PC-9 (cell line): ENCODE measurements at regions not wholly inside any gene's neighbourhood (a gene's known extent, or its start where the extent isn't known, plus 50 kb on each side); places are given as distances from the start of the nearest gene placed in this dataset.

Experiments used
- BruUV-seq: library from RNA; stranded (reverse); fragments of 400-500 nt; replicated peaks from 2 replicates; lab custom pipeline; 2021; lab: Mats Ljungman, UMichigan
- CTCF ChIA-PET: fragments of 300-600 bp; sonication (Branson Sonifier 250); formaldehyde crosslinking; loops from one replicate; lab custom pipeline; 2022; ENCODE audit warnings: antibody characterized with exemption; lab: Charles Lee
- POLR2A ChIA-PET: fragments of 300-600 bp; sonication (Branson Sonifier 250); formaldehyde crosslinking; loops from one replicate; lab custom pipeline; 2022; ENCODE audit warnings: antibody characterized with exemption; ENCODE audit not compliant: unreplicated experiment; lab: Charles Lee
- DNase-seq, 2 experiments: peaks; one replicate each; pipeline versions ENCODE4 v3.0.0 to v3.0.0-alpha.2; 2015 to 2022; ENCODE audit warnings: mixed read lengths in 1 of 2
- H2AFZ ChIP-seq: fragments of 200-600 bp; sonication (generic); 2 replicates; pipeline ENCODE4 v1.8.1; 2017; ENCODE audit warnings: antibody characterized with exemption
- H3F3A ChIP-seq: fragments of 200-600 bp; sonication (generic); 2 replicates; pipeline ENCODE4 v1.8.1; 2017; ENCODE audit warnings: antibody characterized with exemption, mild to moderate bottlenecking, low read depth; ENCODE audit not compliant: insufficient read depth
- H3K27ac ChIP-seq: fragments of 200-600 bp; sonication (generic); 2 replicates; pipeline ENCODE4 v1.6.1; 2016; ENCODE audit warnings: mixed run types
- H3K27me3 ChIP-seq: fragments of 200-600 bp; sonication (generic); 2 replicates; pipeline ENCODE4 v1.6.1; 2016; ENCODE audit warnings: low read depth, mixed run types; ENCODE audit not compliant: insufficient read depth
- H3K36me3 ChIP-seq: fragments of 200-600 bp; sonication (generic); 2 replicates; pipeline ENCODE4 v1.6.1; 2016; ENCODE audit warnings: low read depth, mixed run types
- H3K4me1 ChIP-seq: fragments of 200-600 bp; sonication (generic); replicated peaks from 2 replicates; pipeline ENCODE4 v1.6.1; 2016; ENCODE audit warnings: mixed run types; ENCODE audit not compliant: insufficient read depth
- H3K4me2 ChIP-seq: fragments of 200-600 bp; sonication (generic); 2 replicates; pipeline ENCODE4 v1.6.1; 2017; ENCODE audit warnings: mixed run types
- H3K4me3 ChIP-seq: fragments of 200-600 bp; sonication (generic); 2 replicates; pipeline ENCODE4 v1.6.1; 2016; ENCODE audit warnings: mixed run types
- H3K79me2 ChIP-seq: fragments of 200-600 bp; sonication (generic); 2 replicates; pipeline ENCODE4 v1.6.1; 2017; ENCODE audit warnings: low read depth, mixed run types
- H3K9me2 ChIP-seq: fragments of 200-600 bp; sonication (generic); 2 replicates; pipeline ENCODE4 v1.8.1; 2017; ENCODE audit warnings: mild to moderate bottlenecking; ENCODE audit not compliant: insufficient read depth
- H3K9me3 ChIP-seq: fragments of 200-600 bp; sonication (generic); 2 replicates; pipeline ENCODE4 v1.8.1; 2016; ENCODE audit warnings: low read depth; ENCODE audit not compliant: insufficient read depth
- H4K20me1 ChIP-seq: fragments of 200-600 bp; sonication (generic); 2 replicates; pipeline ENCODE4 v1.8.1; 2017; ENCODE audit not compliant: insufficient read depth
- EZH2 ChIP-seq: fragments of 200-600 bp; sonication (generic); IDR thresholded peaks from 2 replicates; pipeline ENCODE4 v1.8.0; 2017; ENCODE audit warnings: antibody characterized with exemption, low read depth
- intact Hi-C: fragments of 100-400 bp; cut with micrococcal nuclease; formaldehyde crosslinking; loops from one replicate; pipeline ENCODE4 v1.10.0; 2022; ENCODE audit not compliant: unreplicated experiment
- TF ChIP-seq, protein P1 (sequence below): fragments of 200-600 bp; sonication (generic); conservative IDR thresholded peaks from 2 replicates; pipeline ENCODE4 v1.6.1; 2017; ENCODE audit warnings: mixed run types, antibody characterized with exemption, mild to moderate bottlenecking, moderate library complexity

DNA sequence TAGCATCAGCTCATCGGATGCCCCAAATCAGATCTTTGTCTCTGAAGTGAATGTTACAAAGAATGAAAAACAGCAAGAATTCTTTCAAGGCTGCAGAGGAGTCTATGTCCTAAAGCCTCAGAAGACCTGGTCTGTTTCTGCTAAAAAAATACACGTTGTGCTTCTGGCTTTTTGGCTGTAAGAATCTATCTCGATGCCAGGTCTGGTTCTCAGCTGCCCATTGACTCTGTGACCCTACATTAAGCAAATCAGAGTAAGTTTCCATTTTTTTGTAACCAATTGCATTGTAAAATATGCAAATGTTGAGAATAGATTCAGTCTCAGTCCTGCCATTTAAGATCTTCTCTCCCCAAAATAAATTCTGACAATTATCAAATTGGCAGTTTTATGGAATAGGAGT lies 705.4 kb downstream of the RFPL4B start:
- Histone ChIP-seq H3K79me2 (no peaks in the 10 kb centered on the region), H2AFZ (no peak overlapping the region), H3K9me2 (no peaks in the 10 kb centered on the region), H3K9me3 (0 out of 2 replicates have a peak, but pooled peaks cover 3% of the 10 kb centered on the region), H3K4me3 (no peak overlapping the region), H3K27me3 (no peaks in the 10 kb centered on the region), H3K27ac (no peak overlapping the region), H3K4me2 (no peak overlapping the region), H3F3A (no peaks in the 10 kb centered on the region), H3K36me3 (no peaks in the 10 kb centered on the region), H3K4me1 (peaks cover 6% of the 10 kb centered on the region; the same call in 1 of the 2 replicates), H4K20me1 (no peaks in the 10 kb centered on the region)
- TF ChIP-seq EZH2: no peak
- TF ChIP-seq, protein P1, sequence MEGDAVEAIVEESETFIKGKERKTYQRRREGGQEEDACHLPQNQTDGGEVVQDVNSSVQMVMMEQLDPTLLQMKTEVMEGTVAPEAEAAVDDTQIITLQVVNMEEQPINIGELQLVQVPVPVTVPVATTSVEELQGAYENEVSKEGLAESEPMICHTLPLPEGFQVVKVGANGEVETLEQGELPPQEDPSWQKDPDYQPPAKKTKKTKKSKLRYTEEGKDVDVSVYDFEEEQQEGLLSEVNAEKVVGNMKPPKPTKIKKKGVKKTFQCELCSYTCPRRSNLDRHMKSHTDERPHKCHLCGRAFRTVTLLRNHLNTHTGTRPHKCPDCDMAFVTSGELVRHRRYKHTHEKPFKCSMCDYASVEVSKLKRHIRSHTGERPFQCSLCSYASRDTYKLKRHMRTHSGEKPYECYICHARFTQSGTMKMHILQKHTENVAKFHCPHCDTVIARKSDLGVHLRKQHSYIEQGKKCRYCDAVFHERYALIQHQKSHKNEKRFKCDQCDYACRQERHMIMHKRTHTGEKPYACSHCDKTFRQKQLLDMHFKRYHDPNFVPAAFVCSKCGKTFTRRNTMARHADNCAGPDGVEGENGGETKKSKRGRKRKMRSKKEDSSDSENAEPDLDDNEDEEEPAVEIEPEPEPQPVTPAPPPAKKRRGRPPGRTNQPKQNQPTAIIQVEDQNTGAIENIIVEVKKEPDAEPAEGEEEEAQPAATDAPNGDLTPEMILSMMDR: no peak
- DNase-seq: no peak
- ChIA-PET CTCF (no interaction called here), POLR2A (no interaction called here)
- BruUV-seq: no TSS peak
- intact Hi-C loops: no loop called here

- H3K4me2 ChIP-seq: no peak overlapping the region
- no peaks in the 10 kb centered on the region for H3K36me3 ChIP-seq
- DNase-seq: no peak
- H3K27ac ChIP-seq: no peak overlapping the region
- no peaks in the 10 kb centered on the region for H3K79me2 ChIP-seq
- TF ChIP-seq EZH2: no peak
- TF ChIP-seq, protein P1: no peak
- 0 out of 2 replicates have a peak, but pooled peaks cover 3% of the 10 kb centered on the region for H3K9me3 ChIP-seq
- intact Hi-C loops: no loop called here
- no peaks in the 10 kb centered on the region; the same call in 1 of the 2 replicates for H3K9me2 ChIP-seq
- H3K4me3 ChIP-seq: no peak overlapping the region
- peaks cover 4% of the 10 kb centered on the region; the same call in 1 of the 2 replicates for H3K4me1 ChIP-seq
- no peaks in the 10 kb centered on the region for H3K27me3 ChIP-seq
- H3F3A ChIP-seq: no peaks in the 10 kb centered on the region
- H2AFZ ChIP-seq: no peak overlapping the region
- no TSS peak for BruUV-seq
- CTCF ChIA-PET: no interaction called here
- POLR2A ChIA-PET: no interaction called here
- no peaks in the 10 kb centered on the region for H4K20me1 ChIP-seq
Measured at GRCh38 chr6:113055061-113055460, 707.9 kb downstream of the RFPL4B start.

DNA sequence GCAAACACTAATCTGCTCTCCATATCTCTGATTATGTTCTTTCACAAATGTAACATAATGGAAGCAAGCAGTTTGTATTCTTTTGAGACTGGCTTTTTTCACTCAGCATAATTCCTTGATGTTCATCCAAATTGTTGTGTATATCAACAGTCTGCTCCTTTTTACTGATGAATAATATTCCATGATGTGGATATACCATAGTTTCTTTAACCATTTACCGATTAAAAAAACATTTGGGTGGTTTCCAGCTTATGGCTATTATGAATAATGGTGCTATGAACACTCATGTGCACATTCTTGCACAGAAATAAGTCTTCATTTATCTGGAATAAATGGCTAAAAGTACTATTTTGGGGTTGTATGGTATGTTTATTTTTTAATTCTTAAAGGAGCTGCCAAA lies 708.9 kb downstream of the RFPL4B start:
- Histone ChIP-seq H3K36me3 (no peaks in the 10 kb centered on the region), H3K4me1 (no peaks in the 10 kb centered on the region), H4K20me1 (no peaks in the 10 kb centered on the region), H3K27ac (no peak overlapping the region), H3K9me2 (no peaks in the 10 kb centered on the region; the same call in 1 of the 2 replicates), H3K4me2 (no peak overlapping the region), H3K79me2 (no peaks in the 10 kb centered on the region), H2AFZ (no peak overlapping the region), H3K4me3 (no peak overlapping the region), H3F3A (no peaks in the 10 kb centered on the region), H3K9me3 (0 out of 2 replicates have a peak, but pooled peaks cover 3% of the 10 kb centered on the region), H3K27me3 (no peaks in the 10 kb centered on the region)
- DNase-seq: no peak
- ChIA-PET CTCF (no interaction called here), POLR2A (no interaction called here)
- intact Hi-C loops: no loop called here
- TF ChIP-seq EZH2: no peak
- TF ChIP-seq, protein P1: no peak
- no TSS peak for BruUV-seq
